Endothelial cell of umbilical vein (primary cell): ENCODE measurements at regions not wholly inside any gene's neighbourhood (a gene's known extent, or its start where the extent isn't known, plus 50 kb on each side); places are given as distances from the start of the nearest gene placed in this dataset.

Source experiments
- BruUV-seq: library from RNA; stranded (reverse); fragments of 400-500 nt; replicated peaks from 2 replicates; lab custom pipeline; 2021; lab: Mats Ljungman, UMichigan
- CTCF ChIA-PET: fragments of 300-600, 350-600 bp; sonication (Branson Sonifier 250); formaldehyde crosslinking; loops from one replicate; lab custom pipeline; 2021; ENCODE audit warnings: antibody characterized with exemption, inconsistent platforms; lab: Charles Lee
- POLR2A ChIA-PET: fragments of 300-600, 350-600 bp; sonication (Branson Sonifier 250); formaldehyde crosslinking; loops from one replicate; lab custom pipeline; 2021; ENCODE audit warnings: antibody characterized with exemption, inconsistent platforms; lab: Charles Lee
- DNase-seq: peaks from one replicate; pipeline ENCODE4 v3.0.0-alpha.2; 2011; ENCODE audit warnings: low read depth, low spot score
- FAIRE-seq: peaks from 2 replicates; lab custom pipeline; 2011; peaks lifted over from hg19 to GRCh38; lab: Jason Lieb, UNC
- H2AFZ ChIP-seq: 2 replicates; pipeline ENCODE4 v1.6.0; 2012; ENCODE audit warnings: low read depth, low read length, control low read depth, inconsistent platforms
- H3K27ac ChIP-seq: 2 replicates; pipeline ENCODE4 v1.5.1; 2011; ENCODE audit warnings: low read depth, mild to moderate bottlenecking, control low read depth, low read length, moderate library complexity; ENCODE audit not compliant: insufficient read depth
- H3K27me3 ChIP-seq, 2 experiments: 2 replicates each; pipeline versions ENCODE4 v1.6.0 to v1.6.1; 2011; ENCODE audit warnings: low read length in 2 of 2, mixed read lengths in 1 of 2; ENCODE audit not compliant: control insufficient read depth in 2 of 2, insufficient read depth in 2 of 2
- H3K36me3 ChIP-seq, 2 experiments: 2 replicates in 1 of 2; 3 replicates in 1 of 2; pipeline ENCODE4 v1.5.1; 2011; ENCODE audit warnings: low read length in 2 of 2, mild to moderate bottlenecking in 1 of 2, moderate library complexity in 1 of 2; ENCODE audit not compliant: control insufficient read depth in 2 of 2, insufficient read depth in 2 of 2; ENCODE audit errors: extremely low read depth in 1 of 2
- H3K4me1 ChIP-seq: 3 replicates; pipeline ENCODE4 v1.5.1; 2011; ENCODE audit warnings: mild to moderate bottlenecking, low read length; ENCODE audit not compliant: control insufficient read depth, insufficient read depth; ENCODE audit errors: extremely low read depth
- H3K4me2 ChIP-seq: 2 replicates; pipeline ENCODE4 v1.6.1; 2011; ENCODE audit warnings: low read length, control low read depth, mixed read lengths; ENCODE audit not compliant: insufficient read depth
- H3K4me3 ChIP-seq, 3 experiments: fragments of 200-600 bp in 1 of 3; sonication (generic), shearing (Covaris generic) in 1 of 3; replicated peaks in 1 of 3; 2 replicates each; pipeline ENCODE4 v1.5.1; 2011 to 2016; ENCODE audit warnings: control low read depth in 3 of 3, low read length in 3 of 3, mild to moderate bottlenecking in 2 of 3, inconsistent platforms in 1 of 3, low read depth in 1 of 3, moderate library complexity in 1 of 3; ENCODE audit not compliant: insufficient read depth in 1 of 3
- H3K79me2 ChIP-seq: 2 replicates; pipeline ENCODE4 v1.6.0; 2012; ENCODE audit warnings: low read length, inconsistent platforms; ENCODE audit not compliant: control insufficient read depth, insufficient read depth
- H3K9ac ChIP-seq: replicated peaks from 2 replicates; pipeline ENCODE3; 2011; ENCODE audit warnings: low read length, control low read depth; ENCODE audit not compliant: insufficient read depth; ENCODE audit errors: extremely low read depth
- H3K9me1 ChIP-seq: replicated peaks from 3 replicates; pipeline ENCODE4 v1.6.0; 2011; ENCODE audit warnings: mild to moderate bottlenecking, low read length; ENCODE audit not compliant: control insufficient read depth, insufficient read depth; ENCODE audit errors: extremely low read depth
- H3K9me3 ChIP-seq: replicated peaks from 2 replicates; pipeline ENCODE4 v1.5.1; 2012; ENCODE audit warnings: low read length, inconsistent platforms; ENCODE audit not compliant: control insufficient read depth, insufficient read depth
- H4K20me1 ChIP-seq: replicated peaks from 2 replicates; pipeline ENCODE3; 2011; ENCODE audit warnings: mild to moderate bottlenecking, low read length; ENCODE audit not compliant: control insufficient read depth, insufficient read depth; ENCODE audit errors: extremely low read depth
- CTCF ChIP-seq, 2 donors: IDR thresholded peaks; 1 replicate in 1 of 2; 2 replicates in 1 of 2; pipeline ENCODE4 v1.5.1; 2011; ENCODE audit warnings: low read length in 2 of 2, mild to moderate bottlenecking in 2 of 2, moderate library complexity in 2 of 2, control low read depth in 1 of 2, inconsistent platforms in 1 of 2, low read depth in 1 of 2; ENCODE audit not compliant: insufficient read depth in 1 of 2; ENCODE audit errors: extremely low read depth in 1 of 2
- EZH2 ChIP-seq: IDR thresholded peaks from 2 replicates; pipeline ENCODE4 v1.6.1; 2012; ENCODE audit warnings: borderline replicate concordance, low read depth, mild to moderate bottlenecking, moderate library complexity, low read length, inconsistent platforms; ENCODE audit not compliant: severe bottlenecking
- FOS ChIP-seq: IDR thresholded peaks from 2 replicates; pipeline ENCODE4 v1.6.1; 2011; ENCODE audit warnings: mild to moderate bottlenecking, low read length, moderate library complexity, borderline replicate concordance; ENCODE audit not compliant: insufficient read depth
- GATA2 ChIP-seq: IDR thresholded peaks from 2 replicates; pipeline ENCODE4 v1.7.0; 2011; ENCODE audit warnings: low read depth, mild to moderate bottlenecking, moderate library complexity, mixed read lengths, low read length; ENCODE audit not compliant: insufficient read length, insufficient read depth
- JUN ChIP-seq: IDR thresholded peaks from 2 replicates; pipeline ENCODE4 v1.6.1; 2011; ENCODE audit warnings: borderline replicate concordance, low read depth; ENCODE audit not compliant: insufficient read length, insufficient read depth
- MAX ChIP-seq: IDR thresholded peaks from 2 replicates; pipeline ENCODE4 v1.6.1; 2011; ENCODE audit not compliant: insufficient read depth, insufficient read length
- MYC ChIP-seq: IDR thresholded peaks from one replicate; pipeline ENCODE4 v1.6.1; 2011; ENCODE audit warnings: mild to moderate bottlenecking, low read depth, low read length
- POLR2A ChIP-seq: IDR thresholded peaks from 2 replicates; pipeline ENCODE4 v1.6.1; 2012; ENCODE audit warnings: low read depth, mild to moderate bottlenecking, control low read depth, low read length
- POLR2AphosphoS5 ChIP-seq: IDR thresholded peaks from 2 replicates; pipeline ENCODE4 v1.6.1; 2012; ENCODE audit warnings: low read depth, mild to moderate bottlenecking, control low read depth, low read length, moderate library complexity; ENCODE audit not compliant: insufficient read depth
- dilution Hi-C: fragments of 300-500 bp; cut with MboI; formaldehyde crosslinking; loops from one replicate; pipeline ENCODE4 v1.15.0; 2019; ENCODE audit warnings: low sequenced_read_pairs; ENCODE audit not compliant: extremely low pct_ligation_motif_present
- intact Hi-C: fragments of 100-400 bp; cut with micrococcal nuclease; formaldehyde crosslinking; loops from one replicate; pipeline ENCODE4 v1.10.0; 2022

- no peak for FAIRE-seq
- no peak overlapping the region for H3K4me2 ChIP-seq
- no peaks in the 10 kb centered on the region for H3K4me1 ChIP-seq
- H3K79me2 ChIP-seq, result no peaks in the 10 kb centered on the region
- TF ChIP-seq GATA2, result no peak
- no peak for TF ChIP-seq FOS
- TF ChIP-seq POLR2A, result no peak
- no peak for TF ChIP-seq EZH2
- TF ChIP-seq MAX, result no peak
- TF ChIP-seq MYC, result no peak
- no peak for TF ChIP-seq POLR2AphosphoS5
- TF ChIP-seq JUN, result no peak
- TF ChIP-seq CTCF (IDR thresholded peaks at IDR 0.05; ENCODE audit: extremely low read depth in 1 of 2, insufficient read depth in 1 of 2, low read depth in 1 of 2, low read length in 2 of 2), result no peak
- POLR2A ChIA-PET, result no interaction called here
- intact Hi-C loops (no loop called here), dilution Hi-C loops (no loop called here)
- H3K9ac ChIP-seq, result no peak overlapping the region
- CTCF ChIA-PET, result no interaction called here
- no peaks in the 10 kb centered on the region for H3K36me3 ChIP-seq
- H4K20me1 ChIP-seq, result no peaks in the 10 kb centered on the region
- H3K4me3 ChIP-seq, result no peak overlapping the region
- DNase-seq, result no peak
- no peak overlapping the region for H2AFZ ChIP-seq
- no peaks in the 10 kb centered on the region for H3K27me3 ChIP-seq
- no TSS peak for BruUV-seq
- H3K9me3 ChIP-seq, result no peaks in the 10 kb centered on the region
- no peak overlapping the region for H3K27ac ChIP-seq
- H3K9me1 ChIP-seq, result no peaks in the 10 kb centered on the region
Observed at GRCh38 chr2:60333264-60333663, 220.2 kb downstream of the BCL11A start.
